ENCODE measurements at regions not wholly inside any gene's neighbourhood (a gene's known extent, or its start where the extent isn't known, plus 50 kb on each side); places are given as distances from the start of the nearest gene placed in this dataset.

GRCh38 chr7:17027143-17027788 lies 145.5 kb upstream of the AGR3 start:
- no peak for TF ChIP-seq CTCF (IDR thresholded peaks at IDR 0.05; ENCODE audit: low read depth, low read length)
- peak; percentile 31 to 80 for DNase-seq (ENCODE audit: low read depth in 2 of 2)
- no peak overlapping the region for H3K4me3 ChIP-seq (replicated peaks in 1 of 2; ENCODE audit: low read depth in 2 of 2, low read length in 2 of 2)

GRCh38 chr7:17027789-17028152 lies 146.0 kb upstream of the AGR3 start:
- H3K4me3 ChIP-seq (replicated peaks in 1 of 2; ENCODE audit: low read depth in 2 of 2, low read length in 2 of 2), result no peak overlapping the region
- TF ChIP-seq CTCF (IDR thresholded peaks at IDR 0.05; ENCODE audit: low read depth, low read length), result no peak
- no peak for DNase-seq (ENCODE audit: low read depth in 2 of 2)

- H3K4me3 ChIP-seq (replicated peaks in 1 of 2; ENCODE audit: low read depth in 2 of 2, low read length in 2 of 2), result no peak overlapping the region
- TF ChIP-seq CTCF (IDR thresholded peaks at IDR 0.05; ENCODE audit: low read depth, low read length), result no peak
- DNase-seq (ENCODE audit: low read depth in 2 of 2), result no peak
Observed at GRCh38 chr7:17029150-17029549, 147.4 kb upstream of the AGR3 start.

GRCh38 chr7:17030559-17030958 lies 148.8 kb upstream of the AGR3 start:
- TF ChIP-seq CTCF (IDR thresholded peaks at IDR 0.05; ENCODE audit: low read depth, low read length), result no peak
- H3K4me3 ChIP-seq (replicated peaks in 1 of 2; ENCODE audit: low read depth in 2 of 2, low read length in 2 of 2), result no peak overlapping the region
- DNase-seq (ENCODE audit: low read depth in 2 of 2), result no peak

- DNase-seq (ENCODE audit: low read depth in 2 of 2), result no peak
- TF ChIP-seq CTCF (IDR thresholded peaks at IDR 0.05; ENCODE audit: low read depth, low read length), result no peak
- H3K4me3 ChIP-seq (replicated peaks in 1 of 2; ENCODE audit: low read depth in 2 of 2, low read length in 2 of 2), result no peak overlapping the region
Observed at GRCh38 chr7:17031906-17032551, 150.2 kb upstream of the AGR3 start.

GRCh38 chr7:17033245-17033644 lies 151.5 kb upstream of the AGR3 start:
- no peak for DNase-seq (ENCODE audit: low read depth in 2 of 2)
- no peak overlapping the region for H3K4me3 ChIP-seq (replicated peaks in 1 of 2; ENCODE audit: low read depth in 2 of 2, low read length in 2 of 2)
- no peak for TF ChIP-seq CTCF (IDR thresholded peaks at IDR 0.05; ENCODE audit: low read depth, low read length)

All from cardiac fibroblast (primary cell).